GM12873 (cell line): ENCODE measurements at regions not wholly inside any gene's neighbourhood (a gene's known extent, or its start where the extent isn't known, plus 50 kb on each side); places are given as distances from the start of the nearest gene placed in this dataset.

Source experiments
- TF ChIP-seq, protein P1 (sequence below): IDR thresholded peaks from 2 replicates; pipeline ENCODE4 v1.5.1; 2012; ENCODE audit warnings: low read depth, mild to moderate bottlenecking, moderate library complexity, low read length, control low read depth; ENCODE audit not compliant: insufficient read depth; ENCODE audit errors: missing control alignments

DNA sequence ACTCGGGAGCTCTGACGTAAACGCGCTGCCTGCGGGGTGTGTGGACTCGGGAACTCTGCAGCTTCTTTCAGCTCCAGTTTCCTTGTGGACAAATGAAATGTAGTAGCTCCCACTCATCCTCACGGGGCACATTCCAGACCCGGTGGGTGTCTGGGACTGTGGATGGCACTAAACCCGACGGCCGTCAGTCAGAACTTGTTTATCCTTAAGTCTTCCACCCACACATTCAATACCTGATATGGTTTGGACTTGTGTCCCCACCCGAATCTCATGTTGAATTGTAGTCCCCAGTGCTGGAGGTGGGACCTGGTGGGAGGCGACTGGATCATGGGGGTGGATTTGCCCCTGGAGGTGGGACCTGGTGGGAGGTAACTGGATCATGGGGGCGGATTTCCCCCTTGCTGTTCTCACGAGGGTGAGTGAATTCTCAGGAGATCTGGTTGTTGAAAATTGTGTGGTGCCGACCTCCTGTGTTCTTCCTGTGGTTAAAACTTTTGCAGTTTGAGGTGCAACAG lies 81.2 kb upstream of the SNTG2 start:
- TF ChIP-seq, protein P1, sequence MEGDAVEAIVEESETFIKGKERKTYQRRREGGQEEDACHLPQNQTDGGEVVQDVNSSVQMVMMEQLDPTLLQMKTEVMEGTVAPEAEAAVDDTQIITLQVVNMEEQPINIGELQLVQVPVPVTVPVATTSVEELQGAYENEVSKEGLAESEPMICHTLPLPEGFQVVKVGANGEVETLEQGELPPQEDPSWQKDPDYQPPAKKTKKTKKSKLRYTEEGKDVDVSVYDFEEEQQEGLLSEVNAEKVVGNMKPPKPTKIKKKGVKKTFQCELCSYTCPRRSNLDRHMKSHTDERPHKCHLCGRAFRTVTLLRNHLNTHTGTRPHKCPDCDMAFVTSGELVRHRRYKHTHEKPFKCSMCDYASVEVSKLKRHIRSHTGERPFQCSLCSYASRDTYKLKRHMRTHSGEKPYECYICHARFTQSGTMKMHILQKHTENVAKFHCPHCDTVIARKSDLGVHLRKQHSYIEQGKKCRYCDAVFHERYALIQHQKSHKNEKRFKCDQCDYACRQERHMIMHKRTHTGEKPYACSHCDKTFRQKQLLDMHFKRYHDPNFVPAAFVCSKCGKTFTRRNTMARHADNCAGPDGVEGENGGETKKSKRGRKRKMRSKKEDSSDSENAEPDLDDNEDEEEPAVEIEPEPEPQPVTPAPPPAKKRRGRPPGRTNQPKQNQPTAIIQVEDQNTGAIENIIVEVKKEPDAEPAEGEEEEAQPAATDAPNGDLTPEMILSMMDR: no peak

DNA sequence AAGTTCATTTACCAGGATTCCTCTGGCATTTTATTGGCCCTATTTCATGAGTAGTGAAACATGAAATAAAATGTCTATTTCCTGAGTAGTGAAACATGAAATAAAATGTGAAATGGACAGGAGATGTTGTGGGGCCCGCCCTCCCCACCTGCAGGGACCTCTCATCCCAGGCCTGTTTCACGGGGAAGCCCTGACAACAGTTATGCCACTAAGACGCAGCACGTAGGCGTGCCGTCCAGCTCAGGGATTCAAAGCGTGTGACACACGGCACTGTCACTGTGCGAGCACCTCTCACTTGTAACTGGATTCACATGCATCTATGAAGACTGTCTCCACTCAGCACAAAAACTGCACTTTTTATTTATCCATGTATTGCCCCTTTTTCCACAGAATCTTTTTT lies 83.4 kb upstream of the SNTG2 start:
- TF ChIP-seq, protein P1: no peak

DNA sequence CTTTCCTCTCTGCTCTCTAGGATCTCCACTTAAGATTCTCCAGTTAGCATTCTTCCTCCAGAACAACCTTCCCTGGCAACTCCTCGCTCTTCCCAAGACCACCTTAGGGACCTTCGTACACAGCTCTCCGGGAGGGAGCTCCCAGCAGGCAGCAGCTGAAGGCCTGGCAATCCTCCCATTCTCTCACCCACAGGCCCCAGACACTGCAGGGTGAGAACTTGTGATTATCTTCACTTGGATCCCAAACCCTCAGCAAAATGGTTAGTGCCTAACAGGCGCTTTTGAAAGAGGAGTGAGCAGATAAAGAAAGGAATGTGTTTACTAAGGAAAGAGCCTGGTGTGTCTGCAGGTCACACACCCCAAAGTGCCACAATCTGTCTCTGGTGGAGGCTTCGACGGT lies 83.8 kb upstream of the SNTG2 start:
- TF ChIP-seq, protein P1: no peak

DNA sequence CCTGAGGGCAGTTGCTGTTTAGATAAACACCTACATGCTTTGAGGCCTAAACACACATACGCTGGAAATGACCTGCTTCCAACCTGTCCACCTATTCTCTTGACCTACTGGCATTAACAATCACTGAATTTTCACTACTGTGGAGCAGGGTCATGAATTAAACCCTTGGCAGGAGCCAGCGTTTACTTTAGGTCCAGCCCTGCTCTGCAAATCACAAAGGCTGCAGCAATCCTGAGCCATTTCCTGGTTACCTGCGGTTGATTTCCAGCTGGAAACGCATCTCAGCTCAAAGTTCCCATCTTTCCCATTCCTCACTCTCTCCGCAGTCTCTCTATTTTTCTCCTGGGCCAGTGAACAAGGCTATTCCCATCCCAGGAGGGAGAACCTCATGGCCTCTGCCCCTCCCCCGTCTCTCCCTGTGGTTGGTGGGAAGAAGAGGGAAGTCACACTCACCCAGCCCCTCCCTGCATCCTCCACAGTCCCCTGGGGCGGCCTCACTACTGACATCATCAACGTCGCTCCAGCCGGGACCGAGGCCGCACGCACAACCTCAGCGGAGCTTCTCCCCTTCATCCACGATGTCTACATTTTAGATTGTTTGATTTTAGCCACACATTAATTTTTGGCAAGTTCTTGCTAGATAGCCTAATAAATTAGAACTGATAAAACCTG lies 84.5 kb upstream of the SNTG2 start:
- TF ChIP-seq, protein P1: no peak

DNA sequence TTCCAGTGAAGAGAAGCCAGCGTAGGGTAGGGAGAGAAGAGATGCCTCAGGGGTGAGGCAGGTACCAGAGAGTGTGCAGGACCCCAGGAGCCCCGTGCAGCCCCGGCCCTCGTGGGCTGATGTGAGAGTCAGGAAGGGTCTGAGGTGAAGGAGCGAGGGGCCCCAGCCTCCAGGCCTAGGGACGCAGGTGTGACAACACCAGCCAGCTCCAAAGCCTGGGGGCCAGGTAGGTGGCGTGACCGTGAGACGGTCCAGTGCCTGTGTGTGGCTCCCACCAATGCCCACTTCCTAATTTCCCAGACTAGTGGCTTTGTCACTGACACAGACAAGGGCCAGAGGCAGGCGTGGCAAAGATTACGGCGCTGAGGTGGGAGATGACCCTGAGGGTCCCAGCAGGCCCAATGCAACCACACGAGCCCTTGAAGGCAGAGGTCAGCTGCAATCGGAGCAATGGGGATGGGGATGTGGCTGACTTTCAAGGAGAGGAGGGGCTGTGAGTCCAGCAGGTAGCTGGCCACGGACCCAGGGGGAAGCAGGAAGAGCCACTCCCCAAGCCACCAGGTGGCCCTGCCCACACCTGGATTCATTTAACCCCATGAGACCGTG lies 86.0 kb upstream of the SNTG2 start:
- TF ChIP-seq, protein P1: no peak

DNA sequence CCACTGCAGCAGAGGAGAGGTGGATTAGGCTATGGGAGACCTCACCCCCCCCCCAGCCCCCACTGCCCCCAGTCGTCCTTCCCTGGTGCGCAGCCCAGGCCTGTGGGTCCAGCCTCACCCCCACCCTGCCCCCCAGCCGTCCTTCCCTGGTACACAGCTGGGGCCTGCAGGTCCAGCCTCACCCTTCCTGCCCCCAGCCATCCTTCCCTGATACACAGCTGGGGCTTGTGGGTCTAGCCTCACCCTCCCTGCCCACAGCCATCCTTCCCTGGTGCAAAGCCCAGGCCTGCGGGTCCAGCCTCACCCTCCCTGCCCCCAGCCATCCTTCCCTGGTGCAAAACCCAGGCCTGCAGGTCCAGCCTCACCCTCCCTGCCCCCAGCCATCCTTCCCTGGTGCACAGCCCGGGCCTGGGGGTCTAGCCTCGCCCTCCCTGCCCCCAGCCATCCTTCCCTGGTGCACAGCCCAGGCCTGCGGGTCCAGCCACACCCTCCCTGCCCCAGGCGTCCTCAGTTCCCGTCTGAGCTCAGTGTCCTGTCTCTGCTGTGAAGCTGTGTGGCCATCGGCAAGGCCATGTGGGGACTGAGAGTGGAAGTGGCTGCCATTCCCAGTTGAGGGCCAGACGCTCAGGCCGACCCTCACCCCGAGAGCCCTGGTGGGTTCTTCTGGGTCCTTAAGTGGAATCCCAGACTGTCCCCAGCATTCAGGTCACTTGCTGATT lies 86.8 kb upstream of the SNTG2 start:
- TF ChIP-seq, protein P1: no peak
